ENCODE measurements at regions not wholly inside any gene's neighbourhood (a gene's known extent, or its start where the extent isn't known, plus 50 kb on each side); places are given as distances from the start of the nearest gene placed in this dataset.

DNA sequence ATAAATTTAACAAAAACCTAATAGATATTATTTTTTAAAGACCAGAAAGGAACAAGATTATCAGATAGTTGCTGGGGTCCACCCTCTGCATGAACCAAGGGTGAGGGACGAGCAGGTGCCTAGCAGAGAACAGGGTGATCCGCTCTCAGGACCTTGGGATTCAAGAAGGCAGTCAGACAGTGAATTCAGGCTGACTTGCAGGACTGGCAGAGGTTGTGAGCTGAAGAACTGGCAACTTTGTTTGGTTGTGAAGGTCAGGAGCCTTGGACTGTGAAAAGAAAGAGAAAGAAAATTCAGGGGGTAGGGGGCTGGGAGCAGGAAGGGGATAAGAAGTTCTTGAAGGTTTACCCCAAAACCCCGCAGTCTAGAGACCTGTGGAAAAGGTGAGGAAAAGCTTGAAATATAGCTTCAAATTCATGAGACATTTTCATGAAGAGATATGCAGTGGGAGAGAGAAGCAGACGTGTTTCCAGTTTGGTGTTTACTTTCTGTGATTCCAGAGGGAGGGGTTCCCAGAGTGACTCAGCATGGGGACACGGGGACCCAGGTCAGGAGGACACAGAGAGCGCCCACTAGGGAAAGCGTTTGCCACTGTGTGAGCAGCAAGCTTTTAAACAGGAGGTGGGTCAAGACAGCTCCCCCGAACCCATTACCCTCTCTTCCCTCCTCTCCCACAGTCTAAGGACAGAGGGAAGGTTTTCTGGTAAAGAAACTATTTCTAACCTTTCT, 217.2 kb upstream of the UMPS start:
- DNase-seq = no peak

DNA sequence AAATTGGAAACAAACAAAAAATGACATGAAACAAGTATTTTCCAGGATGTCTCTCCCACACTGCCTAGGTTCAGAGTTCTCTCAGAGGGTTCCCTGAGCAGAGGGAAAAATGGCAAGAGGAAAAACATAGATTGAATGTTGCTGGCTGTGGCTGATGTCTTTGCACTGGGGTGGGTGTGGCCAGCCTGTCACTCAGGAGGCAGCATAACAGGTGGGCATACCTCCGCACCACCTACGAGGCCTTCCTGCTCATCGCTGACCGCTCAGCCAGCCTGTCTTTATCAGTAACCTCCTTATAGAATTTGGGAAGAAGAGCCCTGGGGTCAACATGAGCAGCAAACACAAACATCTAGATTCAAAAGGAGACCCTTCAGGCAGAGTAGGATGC, 216.6 kb upstream of the UMPS start:
- no peak for DNase-seq

DNA sequence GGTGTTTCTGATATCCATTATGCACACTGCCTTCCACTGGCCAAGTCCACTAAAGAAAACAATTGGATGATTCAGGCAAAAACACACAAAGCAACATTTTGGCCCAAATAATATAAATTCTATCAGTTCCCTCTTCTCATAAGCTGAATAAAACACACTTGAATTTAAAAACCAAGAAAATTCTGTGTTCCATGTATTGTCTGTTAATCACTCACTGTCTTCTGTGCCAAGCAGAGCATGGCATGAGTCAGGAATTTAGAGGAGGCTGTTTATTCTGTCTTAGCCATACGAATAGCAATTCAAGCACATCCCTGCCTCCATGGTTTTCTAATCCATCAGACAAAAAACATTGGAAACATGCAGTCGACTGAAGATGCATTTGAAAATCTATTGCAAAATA, 215.6 kb upstream of the UMPS start:
- no peak for DNase-seq

DNA sequence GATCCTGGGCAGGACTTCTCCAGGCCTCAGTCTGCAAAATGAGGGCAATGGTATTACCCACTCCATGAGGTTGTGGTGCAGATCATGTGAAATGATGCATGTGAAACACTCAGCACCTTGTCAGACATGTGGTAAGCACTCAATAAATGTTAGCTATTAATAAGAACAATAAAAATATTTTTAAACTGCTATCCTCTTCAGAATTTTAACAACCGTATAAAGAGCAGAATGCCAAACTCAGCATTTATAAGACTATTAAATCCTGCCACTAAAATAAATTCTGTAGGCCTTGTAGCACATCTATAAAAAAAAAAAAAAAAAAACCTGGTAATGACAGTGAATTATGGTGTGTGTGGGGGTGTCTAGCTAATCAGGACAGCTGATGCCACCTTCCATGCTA, 213.9 kb upstream of the UMPS start:
- no peak for DNase-seq

DNA sequence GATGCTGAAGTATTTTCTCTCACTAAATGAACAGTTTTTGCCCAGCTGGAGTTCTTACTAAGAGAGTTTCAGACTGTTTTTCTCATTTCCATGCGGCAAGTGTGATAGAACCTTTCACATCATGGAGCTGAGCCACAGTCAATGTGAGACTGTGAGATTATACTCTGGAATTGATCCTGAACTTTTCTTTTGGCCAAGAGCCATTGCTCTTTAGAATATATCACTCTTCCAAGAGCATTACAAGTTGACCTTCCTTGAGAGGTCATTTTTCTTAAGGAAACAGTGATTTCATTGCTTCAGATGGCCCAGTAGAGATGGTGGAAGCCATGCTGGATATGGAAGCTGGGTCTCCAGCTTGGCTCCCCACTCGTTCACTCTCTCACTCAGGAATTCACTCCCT, 212.9 kb upstream of the UMPS start:
- DNase-seq = no peak

DNA sequence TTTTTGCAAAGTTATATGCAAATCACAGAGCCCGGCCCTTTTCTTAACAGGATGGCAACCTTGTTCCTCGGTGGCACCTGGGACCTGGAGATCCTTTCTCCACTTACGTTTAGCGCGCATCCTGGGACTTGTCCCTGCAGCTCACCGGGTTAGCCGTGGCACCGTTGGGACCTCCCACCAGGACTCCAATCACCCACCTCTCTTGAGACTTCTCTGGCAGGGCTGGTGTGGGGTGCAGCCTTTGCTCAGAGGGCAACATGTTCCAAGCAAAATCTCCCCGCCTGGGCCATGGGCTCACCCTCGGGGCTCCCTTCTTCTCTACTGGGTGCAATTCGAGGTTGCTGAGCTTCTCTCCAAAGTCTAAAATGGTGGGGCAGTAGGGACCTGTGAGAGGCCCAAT, 211.9 kb upstream of the UMPS start:
- no peak for DNase-seq

- no peak for DNase-seq
Measured at GRCh38 chr3:124519591-124520194, 210.6 kb upstream of the UMPS start.

- no peak for DNase-seq
Measured at GRCh38 chr3:124520970-124521369, 209.3 kb upstream of the UMPS start.

- no peak for DNase-seq
Measured at GRCh38 chr3:124522082-124522625, 208.1 kb upstream of the UMPS start.

GRCh38 chr3:124526601-124527000, 203.7 kb upstream of the UMPS start:
- DNase-seq = no peak

DNA sequence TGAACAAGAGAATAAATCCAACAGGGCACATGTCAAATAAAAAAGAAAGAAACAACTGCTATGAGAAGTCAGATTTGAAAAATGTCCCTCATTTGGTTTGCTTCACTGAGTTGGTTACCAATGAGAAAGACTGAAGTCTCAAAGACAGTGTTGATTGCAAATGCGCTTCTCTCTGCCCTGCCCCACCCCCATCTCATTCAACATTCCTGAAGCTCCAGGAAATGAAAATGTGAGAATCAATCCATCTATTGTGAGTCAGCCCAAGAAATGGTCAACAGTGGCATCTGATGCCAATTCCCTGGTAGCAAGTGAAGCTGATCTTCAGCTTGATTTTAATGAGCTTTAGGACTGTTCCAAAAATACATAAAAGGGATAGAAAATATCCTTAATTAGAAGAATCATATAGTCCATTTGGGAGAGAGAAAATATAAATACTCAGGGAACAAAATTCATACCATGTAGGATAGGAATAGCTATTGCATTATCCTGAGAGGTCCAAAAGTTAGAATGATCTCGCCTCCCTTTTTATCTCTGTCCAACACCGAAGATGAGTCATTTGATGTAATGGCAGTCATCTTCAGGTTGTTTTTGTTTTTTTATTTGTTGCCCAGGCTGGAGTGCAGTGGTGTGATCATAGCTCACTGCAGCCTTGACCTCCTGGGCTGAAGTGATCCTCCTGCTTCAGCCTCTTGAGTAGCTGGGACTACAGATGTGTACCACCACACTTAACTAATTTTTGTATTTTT, 200.3 kb upstream of the UMPS start:
- no peak for DNase-seq

- DNase-seq = no peak
Measured at GRCh38 chr3:124530916-124531315, 199.3 kb upstream of the UMPS start.

GRCh38 chr3:124532071-124532470, 198.2 kb upstream of the UMPS start:
- no peak for DNase-seq

GRCh38 chr3:124535306-124535705, 194.9 kb upstream of the UMPS start:
- DNase-seq = no peak

DNA sequence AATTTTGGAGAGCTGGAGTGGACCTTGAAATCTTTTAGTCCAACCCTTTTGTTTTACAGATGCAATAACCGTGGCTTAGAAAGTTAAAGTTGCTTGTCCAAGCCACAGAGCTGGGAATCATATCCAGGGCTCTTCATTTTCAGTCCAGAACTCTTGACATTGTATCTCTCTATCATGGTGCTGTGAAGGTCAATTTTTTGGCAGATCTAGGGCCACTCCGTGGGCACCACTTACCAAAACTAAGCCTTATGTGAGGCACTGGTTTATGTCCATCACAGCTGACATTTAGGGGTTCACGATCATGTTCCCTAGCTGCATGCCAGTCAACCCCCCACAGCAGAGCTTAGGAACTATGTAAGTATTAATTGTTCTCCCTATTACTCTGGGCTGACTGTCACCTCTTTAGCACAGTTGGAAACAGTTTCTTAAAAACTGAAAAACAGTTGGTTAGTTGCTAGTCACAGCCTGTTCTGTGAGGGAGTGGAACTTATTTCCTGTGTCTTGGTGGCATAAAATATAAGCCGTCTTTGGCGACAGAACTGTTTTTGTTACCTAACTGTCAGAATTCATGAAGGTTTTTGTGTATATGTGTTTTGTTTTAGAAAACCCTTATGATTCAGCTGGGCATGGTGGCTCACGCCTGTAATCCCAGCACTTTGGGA, 189.6 kb upstream of the UMPS start:
- DNase-seq = no peak

DNA sequence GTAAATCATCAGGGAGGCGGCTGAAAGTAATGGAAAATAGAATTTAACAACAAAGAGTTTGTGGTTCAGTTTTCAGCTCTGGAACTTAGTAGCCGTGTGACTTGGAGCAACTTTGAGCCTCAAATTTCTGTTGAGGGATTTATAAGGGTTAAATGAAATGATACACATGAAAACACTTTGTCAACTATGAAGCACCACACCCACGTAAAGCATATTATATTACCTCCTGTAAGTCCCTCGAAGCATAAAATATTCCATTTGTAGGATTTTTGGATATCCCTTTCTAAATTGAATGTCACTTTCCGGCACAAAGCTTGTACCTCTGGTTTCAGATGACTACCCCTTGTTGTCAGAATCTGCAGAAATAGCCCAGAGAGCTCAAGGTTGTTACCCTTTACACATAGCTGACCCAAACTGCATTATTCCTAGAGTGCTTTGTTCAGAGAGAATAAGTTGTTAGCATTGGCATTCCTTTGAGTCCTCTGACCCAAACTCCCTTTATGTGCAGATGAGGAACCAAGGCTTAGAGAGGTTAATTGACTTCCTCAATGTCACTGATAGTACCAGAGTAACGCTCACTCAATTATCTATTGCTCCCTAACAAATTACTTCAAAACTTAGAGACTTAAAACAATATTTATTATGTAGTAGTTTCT, 187.9 kb upstream of the UMPS start:
- DNase-seq = no peak

GRCh38 chr3:124545891-124546290, 184.4 kb upstream of the UMPS start:
- no peak for DNase-seq

DNA sequence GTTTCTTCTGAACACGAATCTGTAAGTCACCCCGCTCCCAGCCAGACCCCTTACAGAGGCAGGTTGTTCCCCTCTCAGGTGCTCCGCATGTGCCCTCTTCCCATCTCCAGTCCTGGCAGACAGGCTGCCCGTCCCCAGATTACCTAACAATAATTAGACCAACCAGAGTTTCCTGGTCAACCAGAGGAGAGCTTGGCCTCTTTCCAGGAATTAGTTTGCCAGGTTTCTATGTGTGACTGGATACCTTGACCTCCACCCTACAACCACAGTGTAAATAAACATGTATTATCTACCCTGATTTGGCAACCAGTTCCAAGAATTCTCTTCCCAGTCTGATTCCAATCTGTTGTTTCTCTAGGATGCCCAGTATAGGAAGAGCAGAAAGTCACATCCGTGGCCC, 178.0 kb upstream of the UMPS start:
- no peak for DNase-seq

- DNase-seq = no peak
Measured at GRCh38 chr3:124553178-124553577, 177.1 kb upstream of the UMPS start.

DNA sequence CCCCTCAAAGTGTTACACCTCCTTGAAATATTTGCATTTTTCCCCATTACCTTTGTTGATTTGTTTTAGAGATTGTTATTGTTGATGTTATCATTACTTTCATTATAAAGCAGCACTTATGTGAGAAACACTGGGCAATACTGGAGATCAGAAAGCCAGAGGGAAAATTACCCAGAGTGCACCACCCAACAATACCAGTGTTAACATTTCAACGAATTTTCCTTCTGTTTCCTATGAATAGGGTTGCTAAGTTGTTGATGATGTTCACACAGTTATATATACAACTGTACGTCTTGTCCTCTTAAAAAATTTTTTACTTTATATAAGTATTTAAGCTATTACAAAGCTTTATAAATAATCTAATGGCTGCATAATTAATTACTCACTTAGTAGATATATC, 173.6 kb upstream of the UMPS start:
- no peak for DNase-seq

GRCh38 chr3:124557433-124558232, 172.6 kb upstream of the UMPS start:
- DNase-seq = no peak
